B cell (primary cell): ENCODE measurements at regions not wholly inside any gene's neighbourhood (a gene's known extent, or its start where the extent isn't known, plus 50 kb on each side); places are given as distances from the start of the nearest gene placed in this dataset.

ENCODE experiments used
- ATAC-seq: fragments of 200-7000 bp; cut with Tn5 transposase; one replicate; pipeline ENCODE4 v1.10.0; 2021; ENCODE audit warnings: low read depth, mild to moderate bottlenecking, moderate number of reproducible peaks, moderate library complexity
- CTCF ChIA-PET: fragments of 350-600 bp; sonication (Branson Sonifier 250); formaldehyde crosslinking; loops from one replicate; lab custom pipeline; 2021; ENCODE audit warnings: antibody characterized with exemption, inconsistent platforms; lab: Charles Lee
- POLR2A ChIA-PET: fragments of 350-600 bp; sonication (Branson Sonifier 250); formaldehyde crosslinking; loops from one replicate; lab custom pipeline; 2021; ENCODE audit warnings: antibody characterized with exemption; lab: Charles Lee
- DNase-seq: peaks from one replicate; pipeline ENCODE4 v3.0.0; 2013
- H2AFZ ChIP-seq: 2 replicates; pipeline ENCODE4 v1.6.1; 2012; ENCODE audit warnings: mild to moderate bottlenecking, low read depth, low read length; ENCODE audit not compliant: insufficient read depth, poor library complexity, severe bottlenecking
- H3K27ac ChIP-seq, 2 donors: 1 replicate in 1 of 2; 2 replicates in 1 of 2; pipeline ENCODE4 v1.5.1; 2012 to 2013; ENCODE audit warnings: low read length in 2 of 2, mild to moderate bottlenecking in 2 of 2, moderate library complexity in 1 of 2
- H3K27me3 ChIP-seq, 4 experiments: fragments of 200-600 bp in 1 of 4; sonication (generic) in 1 of 4; replicated peaks in 1 of 4; 1 replicate in 2 of 4; 2 replicates in 2 of 4; pipeline versions ENCODE4 v1.6.1 to v1.7.0; 2013 to 2016; ENCODE audit warnings: low read length in 3 of 4, mild to moderate bottlenecking in 2 of 4, mixed read lengths in 1 of 4, moderate library complexity in 1 of 4; ENCODE audit not compliant: insufficient read depth in 4 of 4, control insufficient read depth in 3 of 4; ENCODE audit errors: control extremely low read depth in 1 of 4
- H3K36me3 ChIP-seq, 2 experiments: replicated peaks in 1 of 2; 1 replicate in 1 of 2; 2 replicates in 1 of 2; pipeline versions ENCODE4 v1.6.1 to v1.7.1; 2013; ENCODE audit warnings: low read length in 1 of 2; ENCODE audit not compliant: insufficient read depth in 2 of 2, control insufficient read depth in 1 of 2; ENCODE audit errors: control extremely low read depth in 1 of 2, extremely low read depth in 1 of 2
- H3K4me1 ChIP-seq, 2 donors: fragments of 200-600 bp in 1 of 2; sonication (generic) in 1 of 2; 1 replicate in 1 of 2; 2 replicates in 1 of 2; pipeline versions ENCODE4 v1.5.1 to v1.6.1; 2013 to 2017; ENCODE audit warnings: low read length in 2 of 2; ENCODE audit not compliant: control insufficient read depth in 2 of 2, insufficient read depth in 2 of 2
- H3K4me2 ChIP-seq: replicated peaks from 2 replicates; pipeline ENCODE3; 2012; ENCODE audit warnings: mild to moderate bottlenecking, low read depth, low read length; ENCODE audit not compliant: poor library complexity, severe bottlenecking
- H3K4me3 ChIP-seq, 5 experiments: fragments of 200-600 bp in 1 of 5; sonication (generic) in 1 of 5; 1 replicate in 3 of 5; 2 replicates in 2 of 5; pipeline versions ENCODE4 v1.5.1 to v1.7.0; 2011 to 2016; ENCODE audit warnings: low read length in 4 of 5, mild to moderate bottlenecking in 4 of 5, low read depth in 2 of 5, control low read depth in 1 of 5, moderate library complexity in 1 of 5; ENCODE audit not compliant: insufficient read depth in 1 of 5; ENCODE audit errors: control extremely low read depth in 1 of 5, extremely low read depth in 1 of 5
- H3K79me2 ChIP-seq: fragments of 200-600 bp; sonication (generic); one replicate; pipeline ENCODE4 v1.6.0; 2016; ENCODE audit warnings: low read length; ENCODE audit not compliant: control insufficient read depth, insufficient read depth
- H3K9ac ChIP-seq: fragments of 200-600 bp; sonication (generic); 2 replicates; pipeline ENCODE4 v1.6.1; 2017; ENCODE audit warnings: mild to moderate bottlenecking, low read length, moderate library complexity
- H3K9me3 ChIP-seq, 3 donors: one replicate each; pipeline versions ENCODE4 v1.6.1 to v1.7.1; 2013; ENCODE audit warnings: low read length in 2 of 3; ENCODE audit not compliant: control insufficient read depth in 2 of 3, insufficient read depth in 1 of 3; ENCODE audit errors: control extremely low read depth in 1 of 3
- H4K20me1 ChIP-seq: 2 replicates; pipeline ENCODE4 v1.6.0; 2012; ENCODE audit warnings: mild to moderate bottlenecking, low read length; ENCODE audit not compliant: insufficient read depth, control insufficient read depth, poor library complexity, severe bottlenecking
- H3K27ac Mint-ChIP-seq: one replicate; pipeline ENCODE4 v1.8.0; 2021; ENCODE audit warnings: mixed read lengths
- H3K27me3 Mint-ChIP-seq: one replicate; pipeline ENCODE4 v1.8.0; 2021; ENCODE audit warnings: mixed read lengths
- H3K4me1 Mint-ChIP-seq: one replicate; pipeline ENCODE4 v1.8.0; 2021; ENCODE audit warnings: mixed read lengths
- H3K4me3 Mint-ChIP-seq: one replicate; pipeline ENCODE4 v1.8.0; 2021; ENCODE audit warnings: mixed read lengths
- H3K9me3 Mint-ChIP-seq: one replicate; pipeline ENCODE4 v1.8.0; 2022; ENCODE audit warnings: mixed read lengths; ENCODE audit not compliant: insufficient read depth
- CTCF ChIP-seq: fragments of 200-600 bp; IDR thresholded peaks from one replicate; pipeline ENCODE4 v1.8.0; 2022; ENCODE audit warnings: antibody characterized with exemption, mild to moderate bottlenecking
- EZH2 ChIP-seq: IDR thresholded peaks from 2 replicates; pipeline ENCODE4 v1.6.1; 2012; ENCODE audit warnings: borderline replicate concordance, low read depth, mild to moderate bottlenecking, moderate library complexity, low read length; ENCODE audit not compliant: insufficient read depth, poor library complexity, severe bottlenecking
- WGBS: methylation state at CpG from one replicate; pipeline ENCODE4 v1.1.5; 2013; ENCODE audit warnings: missing lambda C conversion rate; ENCODE audit not compliant: insufficient coverage; 5-methylcytosine and 5-hydroxymethylcytosine counted together
- intact Hi-C: fragments of 100-400 bp; cut with micrococcal nuclease; formaldehyde crosslinking; loops from one replicate; pipeline ENCODE4 v1.10.0; 2022

GRCh38 chr1:189769448-189769847, 708.2 kb downstream of the BRINP3 start:
- TF ChIP-seq EZH2 (no peak), CTCF (no peak)
- H3K4me2 ChIP-seq = no peak overlapping the region
- H4K20me1 ChIP-seq = no peaks in the 10 kb centered on the region
- ATAC-seq (no peak), DNase-seq (no peak)
- H3K27ac ChIP-seq = no peak overlapping the region
- Mint-ChIP-seq H3K27me3 (no peaks in the 10 kb centered on the region), H3K4me1 (no peaks in the 10 kb centered on the region), H3K4me3 (no peak overlapping the region), H3K9me3 (no peaks in the 10 kb centered on the region), H3K27ac (no peak overlapping the region)
- no peaks in the 10 kb centered on the region for H3K4me1 ChIP-seq
- ChIA-PET CTCF (no interaction called here), POLR2A (no interaction called here)
- no peaks in the 10 kb centered on the region for H3K36me3 ChIP-seq
- no peak overlapping the region for H3K9ac ChIP-seq
- no peak overlapping the region for H2AFZ ChIP-seq
- H3K9me3 ChIP-seq = no peaks in the 10 kb centered on the region
- intact Hi-C loops = no loop called here
- no CpG with 5 or more reads among the region's 3 CpGs for WGBS
- no peaks in the 10 kb centered on the region for H3K27me3 ChIP-seq
- no peak overlapping the region for H3K4me3 ChIP-seq
- H3K79me2 ChIP-seq = no peaks in the 10 kb centered on the region

GRCh38 chr1:189774721-189775287, 702.9 kb downstream of the BRINP3 start:
- ChIA-PET CTCF (no interaction called here), POLR2A (no interaction called here)
- no peak for DNase-seq
- Mint-ChIP-seq H3K27ac (no peak overlapping the region), H3K9me3 (no peaks in the 10 kb centered on the region), H3K4me1 (no peaks in the 10 kb centered on the region), H3K4me3 (no peak overlapping the region), H3K27me3 (no peaks in the 10 kb centered on the region)
- no peaks in the 10 kb centered on the region for H3K4me1 ChIP-seq
- no peak overlapping the region for H3K9ac ChIP-seq
- WGBS = no CpG with 5 or more reads among the region's 2 CpGs
- H3K27me3 ChIP-seq = no peaks in the 10 kb centered on the region
- intact Hi-C loops = no loop called here
- TF ChIP-seq EZH2 (no peak), CTCF (no peak)
- H4K20me1 ChIP-seq = no peaks in the 10 kb centered on the region
- no peaks in the 10 kb centered on the region for H3K9me3 ChIP-seq
- H3K36me3 ChIP-seq = no peaks in the 10 kb centered on the region
- no peak for ATAC-seq
- H3K4me2 ChIP-seq = no peak overlapping the region
- H3K27ac ChIP-seq = no peak overlapping the region
- H3K4me3 ChIP-seq = no peak overlapping the region
- no peaks in the 10 kb centered on the region for H3K79me2 ChIP-seq
- H2AFZ ChIP-seq = no peak overlapping the region
